Tongue (tissue), 1 donor: ENCODE measurements at regions not wholly inside any gene's neighbourhood (a gene's known extent, or its start where the extent isn't known, plus 50 kb on each side); places are given as distances from the start of the nearest gene placed in this dataset.
"Not testable (repeated sequence)": the region's sequence is repeated elsewhere in the genome, so short reads cannot be mapped to it uniquely, and the experiment has no call there.

ENCODE experiments used
- DNase-seq: peaks from one replicate; pipeline ENCODE4 v3.0.0-alpha.2; 2015

GRCh38 chr5:82644229-82644628 is 366.1 kb upstream of the RPS23 start:
- no peak for DNase-seq

DNA sequence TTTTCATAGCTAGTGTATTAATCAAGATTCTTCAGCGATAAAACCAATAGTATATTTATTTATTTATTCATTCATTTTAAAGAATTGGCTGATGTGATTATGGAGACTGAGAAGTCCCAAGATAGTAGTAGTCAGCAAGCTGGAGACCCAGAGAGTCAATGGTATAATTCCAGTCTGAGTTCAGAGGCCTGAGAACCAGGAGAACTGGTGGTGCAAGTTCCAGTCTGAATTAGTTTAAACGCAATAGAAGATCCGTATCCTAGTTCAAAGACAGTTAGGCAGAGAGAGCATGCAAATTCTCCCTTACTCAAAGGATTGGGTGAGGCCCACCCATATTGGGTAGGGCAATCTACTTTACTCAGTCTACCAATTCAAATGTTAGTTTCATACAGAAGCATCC is 364.2 kb upstream of the RPS23 start:
- DNase-seq: no peak

GRCh38 chr5:82641331-82642003 is 363.3 kb upstream of the RPS23 start:
- DNase-seq: peak; percentile 93

- DNase-seq: no peak
Measured at GRCh38 chr5:82640916-82641315, 362.8 kb upstream of the RPS23 start.

- peak; percentile 46 for DNase-seq
Measured at GRCh38 chr5:82639393-82640144, 361.4 kb upstream of the RPS23 start.

DNA sequence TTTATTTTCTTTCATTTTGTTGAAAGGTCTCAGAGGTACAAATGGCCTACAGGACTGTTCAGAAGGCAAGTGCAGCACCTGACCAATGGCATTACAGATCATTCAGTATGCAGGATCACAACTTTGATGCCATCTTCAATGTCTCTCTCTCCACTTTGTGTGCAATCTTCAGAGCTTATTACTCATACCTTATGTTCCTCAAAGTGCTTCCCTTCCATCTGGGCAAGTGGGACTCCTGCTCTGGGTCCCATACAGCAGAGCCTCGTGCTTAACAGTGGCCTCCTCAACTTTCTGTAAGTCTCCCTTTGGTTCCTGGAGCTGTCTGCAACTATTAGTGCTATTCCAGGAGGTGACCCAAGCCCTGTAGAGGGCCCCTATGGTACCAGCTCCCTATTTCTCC is 358.4 kb upstream of the RPS23 start:
- DNase-seq: no peak

DNA sequence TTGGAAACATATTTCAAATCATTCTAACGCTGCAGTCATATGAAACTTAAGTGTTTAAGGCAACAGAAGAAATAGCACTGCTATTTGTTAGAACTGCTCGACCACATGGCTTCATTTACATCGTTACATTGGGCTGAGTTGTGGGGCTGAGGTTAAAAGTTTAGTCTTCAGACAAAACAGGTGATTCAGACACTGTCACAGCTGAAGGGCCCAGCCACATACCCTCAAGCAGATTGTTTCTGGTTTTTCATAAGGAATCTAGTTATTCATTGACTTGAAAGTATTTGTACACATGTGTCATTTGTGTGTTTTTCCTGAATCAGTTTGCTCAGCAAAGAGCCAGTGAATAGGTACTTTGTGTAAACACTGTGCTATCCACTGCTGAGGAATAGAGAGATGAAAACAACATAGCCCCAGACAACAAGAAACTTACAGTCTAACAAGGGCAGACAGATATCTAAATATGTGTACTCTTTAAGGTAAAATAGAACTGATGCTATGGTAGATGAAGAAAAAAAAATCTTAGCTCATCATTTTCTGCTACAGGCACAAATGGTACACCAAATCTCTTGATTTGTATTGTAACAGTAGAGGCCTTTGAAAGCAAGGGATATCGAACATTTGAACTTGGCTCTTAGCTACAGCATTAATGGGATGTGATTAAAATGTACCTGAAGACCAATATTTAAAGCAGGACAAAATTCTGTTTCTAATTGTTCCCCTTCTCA is 357.6 kb upstream of the RPS23 start:
- DNase-seq: peak; percentile 40

GRCh38 chr5:82628364-82628910 is 350.3 kb upstream of the RPS23 start:
- no peak for DNase-seq

DNA sequence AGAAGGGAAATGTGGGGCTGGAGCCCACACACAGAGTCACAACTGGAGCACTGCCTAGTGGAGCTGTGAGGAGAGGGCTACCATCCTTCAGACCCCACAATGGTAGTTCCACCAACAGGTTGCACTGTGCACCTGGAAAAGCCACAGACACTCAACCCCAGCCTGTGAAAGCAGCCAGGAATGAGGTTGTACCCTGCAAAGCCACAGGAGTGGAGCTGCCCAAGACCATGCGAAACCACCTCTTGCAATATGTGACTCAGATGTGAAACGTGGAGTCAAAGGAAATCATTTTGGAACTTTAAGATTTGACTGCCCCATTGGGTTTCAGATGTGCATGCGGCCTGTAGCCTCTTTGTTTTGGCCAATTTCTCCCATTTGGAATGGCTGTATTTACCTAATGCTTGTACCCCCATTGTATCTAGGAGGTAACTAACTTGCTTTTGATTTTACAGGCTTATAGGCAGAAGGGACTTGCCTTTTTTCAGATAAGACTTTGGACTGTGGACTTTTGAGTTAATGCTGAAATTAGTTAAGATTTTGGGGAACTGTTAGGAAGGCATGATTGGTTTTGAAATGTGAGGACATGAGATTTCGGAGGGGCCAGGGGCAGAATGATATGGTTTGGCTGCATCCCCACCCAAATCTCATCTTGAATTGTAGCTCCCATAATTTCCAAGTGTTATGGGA is 348.9 kb upstream of the RPS23 start:
- not testable (repeated sequence) for DNase-seq

DNA sequence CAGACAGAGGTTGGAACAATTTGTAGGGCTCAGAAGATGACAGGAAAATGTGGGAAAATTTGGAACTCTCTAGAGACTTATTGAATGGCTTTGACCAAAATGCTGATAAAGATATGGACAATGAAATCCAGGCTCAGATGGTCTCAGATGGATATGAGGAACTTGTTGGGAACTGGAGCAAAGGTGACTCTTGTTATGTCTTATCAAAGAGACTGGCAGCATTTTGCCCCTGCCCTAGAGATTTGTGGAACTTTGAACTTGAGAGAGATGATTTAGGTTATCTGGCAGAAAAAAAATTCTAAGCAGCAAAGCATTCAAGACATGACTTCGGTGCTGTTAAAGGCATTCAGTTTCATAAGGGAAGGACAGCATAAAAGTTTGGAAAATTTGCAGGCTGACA is 347.9 kb upstream of the RPS23 start:
- DNase-seq: not testable (repeated sequence)

DNA sequence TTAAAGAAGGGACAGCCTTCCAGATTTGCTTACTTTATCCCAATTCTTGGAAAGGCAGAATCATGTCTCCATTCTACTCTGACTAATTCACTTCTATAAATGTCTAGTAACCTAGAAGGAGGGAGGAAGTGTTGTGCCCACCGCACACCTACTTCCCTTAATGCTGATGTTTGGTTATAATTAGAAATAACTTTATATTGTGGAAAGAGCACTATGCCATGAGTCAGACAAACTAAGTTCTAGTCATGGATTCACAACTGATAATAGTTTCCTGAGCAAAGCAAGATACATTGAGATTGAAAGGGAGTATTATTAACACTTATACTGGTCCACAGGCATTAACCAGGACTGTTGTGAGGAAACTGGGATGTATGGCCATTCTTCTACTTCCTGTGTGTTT is 345.9 kb upstream of the RPS23 start:
- no peak for DNase-seq

DNA sequence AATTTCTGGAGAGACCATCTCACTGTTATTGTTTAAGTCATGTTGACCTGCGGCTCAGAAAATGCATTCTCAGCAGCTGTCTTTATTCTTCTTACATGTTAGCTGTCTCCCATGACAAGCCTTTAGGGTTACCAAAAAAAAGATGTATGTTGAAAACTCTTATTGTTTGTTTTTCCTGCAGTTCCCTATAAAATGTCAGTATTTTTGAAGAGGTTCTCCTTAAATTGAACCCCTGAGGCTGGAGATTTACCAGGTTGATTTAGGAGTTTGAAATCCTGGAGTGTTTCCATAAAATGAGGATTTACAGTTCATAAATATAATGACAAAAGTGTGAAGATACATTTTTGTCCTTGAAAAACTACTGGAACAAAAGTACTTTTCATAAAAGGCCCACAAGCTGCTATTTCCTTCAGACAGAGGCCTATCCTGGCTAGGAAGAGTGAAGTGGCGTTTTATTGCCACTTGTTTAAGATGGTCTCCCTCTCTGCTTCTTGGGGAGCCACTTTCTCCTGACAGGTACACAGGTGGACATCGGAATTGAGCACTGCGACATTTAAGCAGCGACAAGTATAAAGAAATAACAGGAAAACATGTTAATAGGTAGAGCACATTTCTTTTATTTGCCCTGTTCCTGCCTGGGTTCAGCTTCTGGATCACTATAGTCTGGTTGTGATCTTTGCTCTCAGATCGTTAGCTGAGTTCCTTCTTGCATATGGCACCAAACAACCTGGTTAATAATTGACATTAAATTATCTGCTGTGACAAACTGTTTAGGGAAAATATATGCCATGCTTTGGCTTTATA is 344.8 kb upstream of the RPS23 start:
- DNase-seq: peak; percentile 67

GRCh38 chr5:82622205-82622604 is 344.1 kb upstream of the RPS23 start:
- DNase-seq: no peak

DNA sequence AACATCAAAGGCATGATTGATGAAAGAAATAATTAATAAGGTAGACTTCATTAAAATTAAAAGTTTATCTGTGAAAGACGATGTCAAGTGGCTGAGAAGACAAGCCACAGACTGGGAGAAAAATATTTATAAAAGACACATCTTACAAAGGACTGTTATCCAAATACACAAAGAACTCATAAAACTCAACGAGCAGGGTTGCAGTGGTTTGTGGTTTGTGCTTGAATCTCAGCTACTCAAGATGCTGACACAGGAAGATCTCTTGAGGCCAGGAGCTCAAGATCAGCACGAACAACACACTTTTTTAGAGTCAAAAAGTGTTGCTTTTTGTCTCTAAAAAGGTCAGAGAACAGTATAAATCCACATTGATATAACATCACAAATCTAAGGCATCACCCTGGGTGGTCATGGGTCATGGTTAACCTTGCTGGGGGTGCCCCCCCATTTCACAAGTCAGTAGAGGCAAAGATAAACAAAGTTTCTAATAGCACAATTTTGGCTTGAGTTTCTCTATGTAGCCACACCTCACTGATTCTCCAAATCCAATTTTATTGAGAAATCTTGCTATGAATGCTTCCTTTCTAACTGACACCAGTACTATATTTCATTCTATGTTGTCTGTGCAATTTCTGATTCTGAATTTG is 342.9 kb upstream of the RPS23 start:
- DNase-seq: no peak

DNA sequence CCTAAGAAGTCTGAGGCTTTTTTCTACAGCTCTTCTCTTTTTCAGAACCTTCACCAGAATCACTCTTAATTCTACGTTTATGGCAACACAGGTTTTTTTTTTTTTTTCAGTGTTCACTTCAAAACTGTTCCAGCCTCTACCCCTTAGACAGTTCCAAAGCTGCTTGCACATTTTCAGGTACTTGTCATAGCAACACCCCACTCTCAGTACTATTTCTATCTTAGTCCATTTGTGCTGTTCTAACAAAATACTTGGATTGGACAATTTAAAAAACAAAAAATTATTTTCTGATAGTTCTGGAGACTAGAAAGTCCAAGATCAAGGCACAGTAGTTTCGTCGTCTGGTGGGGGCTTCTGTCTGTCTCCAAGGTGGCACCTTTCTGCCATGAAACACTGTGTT is 340.9 kb upstream of the RPS23 start:
- DNase-seq: no peak

GRCh38 chr5:82614706-82615105 is 336.6 kb upstream of the RPS23 start:
- no peak for DNase-seq

DNA sequence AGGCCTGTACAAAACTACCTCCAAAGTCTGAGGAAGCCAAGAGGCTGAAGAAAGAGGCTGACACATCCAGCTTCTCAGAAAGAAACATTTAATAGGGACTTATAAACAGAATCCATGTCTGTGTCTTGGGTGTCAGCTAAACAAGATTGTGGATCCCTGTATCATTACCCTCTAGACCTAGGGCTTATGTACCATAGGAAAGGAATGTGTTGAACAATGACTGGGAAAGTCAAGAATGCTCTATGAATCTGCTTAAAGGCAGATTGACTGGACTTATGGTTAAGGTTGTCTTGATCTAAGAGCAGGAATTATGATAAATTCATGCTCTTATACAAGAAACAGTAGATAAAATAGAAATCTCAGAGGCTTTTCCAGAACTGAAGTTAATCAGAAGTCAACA is 335.7 kb upstream of the RPS23 start:
- DNase-seq: no peak

GRCh38 chr5:82610686-82611085 is 332.5 kb upstream of the RPS23 start:
- no peak for DNase-seq

DNA sequence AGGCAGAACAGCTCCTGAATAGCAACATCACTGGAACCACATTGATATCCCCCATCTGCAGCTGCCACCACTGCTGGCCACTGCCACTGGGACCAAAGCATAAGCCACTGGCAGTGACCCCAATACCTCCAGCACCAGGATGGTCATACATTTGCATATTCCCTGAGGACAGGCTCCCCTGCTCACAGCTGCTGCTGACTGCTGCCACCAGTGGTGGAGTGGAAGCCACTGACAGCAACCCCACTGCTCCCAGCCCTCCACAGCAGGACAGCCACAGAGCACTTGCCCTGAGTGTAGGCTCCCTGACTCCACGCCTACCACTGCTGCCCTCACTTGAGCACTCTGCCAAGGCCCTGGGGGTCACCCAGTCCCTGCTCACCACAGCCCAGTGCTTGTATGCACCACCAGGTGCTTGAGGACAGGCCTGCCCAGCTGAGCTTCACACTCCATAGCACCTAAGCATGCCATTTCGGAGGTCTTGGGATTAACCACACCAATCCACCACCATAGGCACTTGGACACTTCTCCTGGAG is 327.4 kb upstream of the RPS23 start:
- DNase-seq: no peak

GRCh38 chr5:82603033-82603987 is 325.2 kb upstream of the RPS23 start:
- no peak for DNase-seq
